ENCODE measurements at regions not wholly inside any gene's neighbourhood (a gene's known extent, or its start where the extent isn't known, plus 50 kb on each side); places are given as distances from the start of the nearest gene placed in this dataset.

DNA sequence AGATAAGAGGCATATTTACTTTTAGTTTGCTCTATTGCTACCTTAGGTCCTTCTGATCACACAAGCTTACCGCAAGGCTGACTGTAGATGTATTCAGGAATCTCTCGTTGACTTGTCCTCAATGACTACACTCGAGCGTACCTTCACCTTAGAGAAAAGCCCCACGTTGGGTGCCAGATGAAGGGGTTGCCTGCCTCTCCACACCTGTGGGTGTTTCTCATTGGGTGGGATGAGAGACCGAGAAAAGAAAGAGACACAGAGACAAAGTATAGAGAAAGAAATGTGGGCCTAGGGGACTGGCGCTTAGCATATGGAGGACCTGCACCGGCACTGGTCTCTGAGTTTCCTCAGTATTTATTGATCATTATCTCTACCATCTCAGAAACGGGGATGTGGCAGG is 51.8 kb downstream of the ASCL4 start:
- TF ChIP-seq, protein P1, sequence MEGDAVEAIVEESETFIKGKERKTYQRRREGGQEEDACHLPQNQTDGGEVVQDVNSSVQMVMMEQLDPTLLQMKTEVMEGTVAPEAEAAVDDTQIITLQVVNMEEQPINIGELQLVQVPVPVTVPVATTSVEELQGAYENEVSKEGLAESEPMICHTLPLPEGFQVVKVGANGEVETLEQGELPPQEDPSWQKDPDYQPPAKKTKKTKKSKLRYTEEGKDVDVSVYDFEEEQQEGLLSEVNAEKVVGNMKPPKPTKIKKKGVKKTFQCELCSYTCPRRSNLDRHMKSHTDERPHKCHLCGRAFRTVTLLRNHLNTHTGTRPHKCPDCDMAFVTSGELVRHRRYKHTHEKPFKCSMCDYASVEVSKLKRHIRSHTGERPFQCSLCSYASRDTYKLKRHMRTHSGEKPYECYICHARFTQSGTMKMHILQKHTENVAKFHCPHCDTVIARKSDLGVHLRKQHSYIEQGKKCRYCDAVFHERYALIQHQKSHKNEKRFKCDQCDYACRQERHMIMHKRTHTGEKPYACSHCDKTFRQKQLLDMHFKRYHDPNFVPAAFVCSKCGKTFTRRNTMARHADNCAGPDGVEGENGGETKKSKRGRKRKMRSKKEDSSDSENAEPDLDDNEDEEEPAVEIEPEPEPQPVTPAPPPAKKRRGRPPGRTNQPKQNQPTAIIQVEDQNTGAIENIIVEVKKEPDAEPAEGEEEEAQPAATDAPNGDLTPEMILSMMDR (IDR thresholded peaks at IDR 0.05): no peak

DNA sequence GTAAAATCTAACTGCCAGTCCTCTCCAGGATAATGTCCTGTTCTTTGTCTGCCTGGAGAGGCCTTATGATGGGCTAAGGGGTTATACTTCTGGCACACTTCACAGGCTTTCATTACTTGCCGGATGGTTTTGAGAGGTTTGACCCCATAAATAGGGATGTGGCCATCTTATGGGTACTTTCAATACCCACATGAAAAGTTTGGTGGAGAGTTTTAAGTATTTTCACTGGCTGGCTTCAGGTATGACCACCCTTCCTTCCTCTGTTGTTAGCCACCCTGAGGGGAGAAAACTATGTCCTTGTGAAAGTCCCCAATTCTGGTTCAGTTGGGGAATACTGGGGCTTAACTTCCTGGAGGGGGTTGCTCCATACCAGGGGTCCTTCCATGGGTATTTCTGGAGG is 54.8 kb downstream of the ASCL4 start:
- TF ChIP-seq, protein P1 (IDR thresholded peaks at IDR 0.05): no peak

DNA sequence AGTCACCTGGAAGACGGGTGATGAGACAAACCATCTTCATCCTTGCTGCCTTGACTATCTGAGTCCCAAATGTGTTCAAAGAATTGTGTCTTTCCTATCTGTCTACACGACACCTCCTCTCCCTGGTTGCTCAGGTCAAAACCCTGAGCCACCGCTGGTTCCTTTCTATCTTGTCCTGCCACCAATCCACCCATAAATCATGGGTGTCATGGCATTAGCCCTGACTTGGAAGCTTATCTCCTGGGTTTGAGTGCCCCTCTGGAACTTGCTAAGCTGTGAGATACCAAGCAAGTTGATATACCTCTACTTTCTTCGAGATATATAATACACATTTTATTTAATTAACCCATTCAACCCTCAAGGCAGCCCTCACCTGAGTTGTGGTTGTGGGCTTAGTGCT is 57.9 kb downstream of the ASCL4 start:
- TF ChIP-seq, protein P1 (IDR thresholded peaks at IDR 0.05): no peak

DNA sequence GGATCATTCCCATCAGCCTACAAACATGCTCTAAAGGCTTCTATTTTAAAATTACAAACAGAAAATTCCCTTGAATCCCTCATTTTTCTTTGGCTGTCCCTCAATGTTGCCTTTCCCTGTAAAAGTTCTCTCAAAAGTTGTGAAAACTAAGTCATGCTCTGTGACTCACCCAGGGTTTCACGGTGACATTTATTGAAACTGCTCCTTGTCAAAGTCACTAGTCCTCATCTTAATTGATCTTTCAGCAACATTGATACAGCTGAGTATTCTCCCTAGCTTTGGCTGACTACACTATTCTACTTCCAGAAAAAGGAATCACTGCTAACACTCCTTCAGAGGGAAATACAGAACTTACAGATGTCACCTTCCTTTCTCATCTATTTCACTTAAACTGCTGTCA is 65.7 kb downstream of the ASCL4 start:
- TF ChIP-seq, protein P1 (IDR thresholded peaks at IDR 0.05): no peak

DNA sequence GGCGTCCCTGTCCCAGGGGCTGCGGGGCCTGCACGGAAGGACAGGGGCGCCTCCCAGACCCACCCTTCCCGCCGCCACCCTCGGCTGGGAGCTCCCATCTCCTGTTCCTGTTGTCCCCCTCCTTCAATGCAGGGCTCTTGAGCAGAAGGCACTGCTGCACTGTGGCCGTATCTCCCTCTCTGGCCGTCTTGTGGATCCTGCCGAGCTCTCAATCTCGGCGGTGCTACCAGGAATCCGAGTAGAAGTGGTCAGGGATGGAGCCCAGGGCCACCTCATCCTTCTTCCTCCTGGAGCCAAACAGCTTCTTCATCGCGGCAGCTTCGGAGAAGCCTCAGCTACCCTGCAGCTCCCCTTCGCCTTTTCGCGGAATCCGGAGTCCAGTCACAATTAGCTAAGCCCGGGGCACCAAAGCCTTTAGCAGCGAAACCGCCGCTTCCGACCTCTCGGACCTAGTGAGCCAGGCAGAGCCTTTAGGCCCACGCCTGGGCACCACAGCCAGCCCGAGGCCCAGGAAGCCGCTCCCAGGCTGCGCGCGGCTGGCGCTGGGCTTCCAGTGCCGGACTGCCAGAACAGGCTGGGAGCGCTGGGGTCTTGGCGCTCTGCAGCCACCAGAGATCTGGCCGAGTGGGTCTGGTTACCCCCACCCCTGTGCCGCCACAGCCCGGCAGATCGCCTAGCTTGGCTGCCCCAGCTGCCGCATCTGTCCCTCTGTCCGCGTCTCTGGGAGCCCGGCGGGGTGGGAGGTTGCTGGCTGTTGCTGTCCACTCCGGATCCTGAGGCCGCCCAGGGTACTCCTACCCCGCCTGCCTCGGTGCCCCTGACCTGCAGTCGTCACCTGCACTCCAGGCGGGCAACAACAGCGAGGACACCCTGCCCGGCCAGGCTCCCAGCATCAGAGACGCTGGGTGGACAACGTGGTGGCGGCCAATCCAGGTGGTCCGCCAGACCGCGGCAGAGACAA is 69.1 kb downstream of the ASCL4 start:
- TF ChIP-seq, protein P1 (IDR thresholded peaks at IDR 0.05): no peak

DNA sequence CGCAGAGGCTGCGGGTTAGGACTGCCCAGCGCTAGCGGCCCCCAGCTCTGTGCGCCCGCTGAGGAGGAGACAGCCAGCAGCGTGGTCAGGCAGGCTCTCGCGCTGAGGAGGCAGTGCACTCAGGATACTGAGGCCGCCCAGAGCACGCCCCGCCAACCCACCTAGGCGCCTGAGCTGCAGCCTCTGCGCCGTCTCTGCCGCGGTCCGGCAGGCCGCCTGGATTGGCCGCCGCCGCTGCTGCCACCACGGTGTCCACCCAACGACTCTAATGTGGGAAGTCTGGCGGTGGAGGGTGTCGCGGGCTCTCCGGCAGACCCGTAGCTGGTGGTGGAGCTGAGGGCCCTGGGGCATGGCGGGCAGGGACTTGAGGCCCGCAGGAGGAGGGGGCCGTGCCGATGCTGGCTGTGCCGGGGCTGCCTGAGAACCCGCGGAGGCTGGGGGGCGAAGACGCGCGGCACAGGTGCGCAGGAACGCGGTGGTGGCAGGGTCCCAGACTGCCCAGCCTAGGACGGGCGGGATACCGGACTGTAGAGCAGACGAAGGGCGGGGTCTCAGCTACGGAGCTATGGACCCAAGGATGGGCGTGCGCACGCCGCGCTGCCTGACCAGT is 69.9 kb downstream of the ASCL4 start:
- TF ChIP-seq, protein P1 (IDR thresholded peaks at IDR 0.05): no peak

DNA sequence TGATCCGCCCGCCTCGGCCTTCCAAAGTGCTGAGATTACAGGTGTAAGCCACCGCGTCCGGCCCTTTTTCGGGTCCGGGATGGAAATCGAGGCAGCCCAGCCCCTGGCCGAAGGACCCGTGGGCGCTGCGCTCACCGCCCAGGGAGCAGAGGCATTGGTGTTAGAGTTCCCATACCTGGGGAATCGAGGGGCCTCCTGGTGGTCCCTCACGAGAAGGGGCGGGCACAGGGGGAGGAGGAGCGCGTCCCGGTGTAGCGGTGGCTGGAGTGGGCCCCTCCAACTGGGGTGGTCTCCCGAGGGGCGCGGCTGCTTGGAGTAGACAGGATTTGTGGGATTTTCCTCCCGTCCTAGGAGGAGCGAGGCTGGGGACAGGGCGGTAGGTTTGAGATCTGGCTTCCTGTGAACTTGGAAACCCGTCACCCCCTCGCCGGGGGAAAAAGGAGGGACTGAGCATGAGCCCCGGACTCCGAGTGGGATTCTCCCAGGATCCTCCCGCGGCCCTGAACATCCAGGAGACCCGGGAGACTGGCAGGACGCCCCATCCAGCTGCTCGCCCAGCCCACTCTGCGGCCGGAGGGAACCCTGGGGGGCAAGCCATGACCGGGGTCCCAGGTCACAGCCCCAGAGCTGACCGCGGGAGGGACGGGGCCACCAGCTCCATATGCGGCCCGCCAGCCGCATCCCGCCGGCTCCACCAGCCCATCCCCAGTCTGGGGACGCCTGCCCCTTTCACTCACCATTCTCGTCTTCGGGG is 70.9 kb downstream of the ASCL4 start:
- TF ChIP-seq, protein P1 (IDR thresholded peaks at IDR 0.05): no peak
